ENCODE measurements at regions not wholly inside any gene's neighbourhood (a gene's known extent, or its start where the extent isn't known, plus 50 kb on each side); places are given as distances from the start of the nearest gene placed in this dataset.

- TF ChIP-seq CTCF (IDR thresholded peaks at IDR 0.05) (no peak), POLR2AphosphoS5 (IDR thresholded peaks at IDR 0.05) (no peak), POLR2A (IDR thresholded peaks at IDR 0.05) (no peak), EP300 (IDR thresholded peaks at IDR 0.05) (no peak)
Measured at GRCh38 chr1:234696148-234696576, 86.2 kb upstream of the IRF2BP2 start.
